ENCODE measurements at regions not wholly inside any gene's neighbourhood (a gene's known extent, or its start where the extent isn't known, plus 50 kb on each side); places are given as distances from the start of the nearest gene placed in this dataset.

GRCh38 chr6:164826831-164827468 is 482.5 kb downstream of the C6orf118 start:
- no peaks in the 10 kb centered on the region for H3K36me3 ChIP-seq (ENCODE audit: control insufficient read depth in 2 of 2, extremely low read depth in 1 of 2, insufficient read depth in 1 of 2, low read length in 1 of 2)
- H3K36me3 Mint-ChIP-seq = no peaks in the 10 kb centered on the region
- no peaks in the 10 kb centered on the region for H3K4me1 ChIP-seq (ENCODE audit: control insufficient read depth in 1 of 2, extremely low read depth in 1 of 2, insufficient read depth in 2 of 2, low read length in 2 of 2)
- no peaks in the 10 kb centered on the region for H3K27me3 ChIP-seq (replicated peaks in 1 of 2; ENCODE audit: control insufficient read depth in 2 of 2, extremely low read depth in 1 of 2, insufficient read depth in 2 of 2, low read length in 1 of 2)
- ATAC-seq (replicated peaks in 1 of 4) (no peak), DNase-seq (no peak)
- H3K4me1 Mint-ChIP-seq = no peaks in the 10 kb centered on the region
- no peak overlapping the region for H3K27ac Mint-ChIP-seq
- no peaks in the 10 kb centered on the region for H3K9me3 ChIP-seq
- peaks cover 6 to 19% (median 6%) of the 10 kb centered on the region in 3 donors for H3K9me3 Mint-ChIP-seq
- POLR2A ChIA-PET = no interaction called here
- H3K4me3 ChIP-seq (ENCODE audit: control insufficient read depth in 1 of 2, extremely low read depth in 1 of 2, low read length in 1 of 2) = no peak overlapping the region
- WGBS (ENCODE audit: insufficient coverage) = 78% methylated on average over 3 of the region's 11 CpGs
- H3K27ac ChIP-seq (ENCODE audit: low read length) = no peak overlapping the region
- CTCF ChIA-PET = no interaction called here
- H3K27me3 Mint-ChIP-seq = no peaks in the 10 kb centered on the region
- no peak overlapping the region for H3K4me3 Mint-ChIP-seq

- Histone ChIP-seq H3K4me1 (ENCODE audit: control insufficient read depth in 1 of 2, extremely low read depth in 1 of 2, insufficient read depth in 2 of 2, low read length in 2 of 2) (no peaks in the 10 kb centered on the region), H3K27ac (ENCODE audit: low read length) (no peak overlapping the region), H3K4me3 (ENCODE audit: control insufficient read depth in 1 of 2, extremely low read depth in 1 of 2, low read length in 1 of 2) (no peak overlapping the region), H3K36me3 (ENCODE audit: control insufficient read depth in 2 of 2, extremely low read depth in 1 of 2, insufficient read depth in 1 of 2, low read length in 1 of 2) (no peaks in the 10 kb centered on the region), H3K9me3 (no peaks in the 10 kb centered on the region), H3K27me3 (replicated peaks in 1 of 2; ENCODE audit: control insufficient read depth in 2 of 2, extremely low read depth in 1 of 2, insufficient read depth in 2 of 2, low read length in 1 of 2) (no peaks in the 10 kb centered on the region)
- no peaks in the 10 kb centered on the region for H3K27me3 Mint-ChIP-seq
- H3K4me1 Mint-ChIP-seq = no peaks in the 10 kb centered on the region
- 100% methylated on average over 1 of the region's 3 CpGs for WGBS (ENCODE audit: insufficient coverage)
- ChIA-PET CTCF (no interaction called here), POLR2A (no interaction called here)
- no peak overlapping the region for H3K4me3 Mint-ChIP-seq
- DNase-seq (no peak), ATAC-seq (replicated peaks in 1 of 4) (no peak)
- no peaks in the 10 kb centered on the region for H3K36me3 Mint-ChIP-seq
- H3K9me3 Mint-ChIP-seq = peaks cover 5 to 14% (median 8%) of the 10 kb centered on the region in 3 donors
- H3K27ac Mint-ChIP-seq = no peak overlapping the region
Observed at GRCh38 chr6:164825386-164825785, 484.0 kb downstream of the C6orf118 start.

GRCh38 chr6:164817662-164818061 is 491.7 kb downstream of the C6orf118 start:
- no peak for ATAC-seq (replicated peaks in 1 of 4)

GRCh38 chr6:164812706-164813105 is 496.7 kb downstream of the C6orf118 start:
- H3K9me3 Mint-ChIP-seq = peaks cover 14 to 40% (median 16%) of the 10 kb centered on the region in 3 donors
- ATAC-seq (replicated peaks in 1 of 4) = no peak
- H3K27me3 ChIP-seq (replicated peaks in 1 of 2; ENCODE audit: control insufficient read depth in 2 of 2, extremely low read depth in 1 of 2, insufficient read depth in 2 of 2, low read length in 1 of 2) = no peaks in the 10 kb centered on the region
- no peaks in the 10 kb centered on the region for H3K4me1 ChIP-seq (ENCODE audit: control insufficient read depth in 1 of 2, extremely low read depth in 1 of 2, insufficient read depth in 2 of 2, low read length in 2 of 2)
- H3K27ac Mint-ChIP-seq = no peak overlapping the region
- peaks cover 3% of the 10 kb centered on the region for H3K9me3 ChIP-seq
- H3K27ac ChIP-seq (ENCODE audit: low read length) = no peak overlapping the region
- H3K4me1 Mint-ChIP-seq = no peaks in the 10 kb centered on the region
- CTCF ChIA-PET = no interaction called here
- H3K36me3 ChIP-seq (ENCODE audit: control insufficient read depth in 2 of 2, extremely low read depth in 1 of 2, insufficient read depth in 1 of 2, low read length in 1 of 2) = no peaks in the 10 kb centered on the region
- H3K36me3 Mint-ChIP-seq = no peaks in the 10 kb centered on the region
- no peak for DNase-seq
- POLR2A ChIA-PET = no interaction called here
- H3K4me3 Mint-ChIP-seq = no peak overlapping the region
- no peak overlapping the region for H3K4me3 ChIP-seq (ENCODE audit: control insufficient read depth in 1 of 2, extremely low read depth in 1 of 2, low read length in 1 of 2)
- H3K27me3 Mint-ChIP-seq = no peaks in the 10 kb centered on the region

More at GRCh38 chr6:164817662-164818061, 491.7 kb downstream of the C6orf118 start:
- CTCF ChIA-PET = no interaction called here
- Mint-ChIP-seq H3K27ac (no peak overlapping the region), H3K9me3 (peaks cover 11 to 18% (median 15%) of the 10 kb centered on the region in 3 donors), H3K27me3 (no peaks in the 10 kb centered on the region), H3K36me3 (no peaks in the 10 kb centered on the region), H3K4me1 (no peaks in the 10 kb centered on the region), H3K4me3 (no peak overlapping the region)
- Histone ChIP-seq H3K4me1 (ENCODE audit: control insufficient read depth in 1 of 2, extremely low read depth in 1 of 2, insufficient read depth in 2 of 2, low read length in 2 of 2) (no peaks in the 10 kb centered on the region), H3K9me3 (peaks cover 3% of the 10 kb centered on the region), H3K4me3 (ENCODE audit: control insufficient read depth in 1 of 2, extremely low read depth in 1 of 2, low read length in 1 of 2) (no peak overlapping the region), H3K27me3 (replicated peaks in 1 of 2; ENCODE audit: control insufficient read depth in 2 of 2, extremely low read depth in 1 of 2, insufficient read depth in 2 of 2, low read length in 1 of 2) (no peaks in the 10 kb centered on the region), H3K27ac (ENCODE audit: low read length) (no peak overlapping the region), H3K36me3 (ENCODE audit: control insufficient read depth in 2 of 2, extremely low read depth in 1 of 2, insufficient read depth in 1 of 2, low read length in 1 of 2) (no peaks in the 10 kb centered on the region)
- POLR2A ChIA-PET = no interaction called here
- WGBS (ENCODE audit: insufficient coverage) = 71% methylated on average over 1 of the region's 1 CpG
- no peak for DNase-seq

- Histone ChIP-seq H3K27me3 (replicated peaks in 1 of 2; ENCODE audit: control insufficient read depth in 2 of 2, extremely low read depth in 1 of 2, insufficient read depth in 2 of 2, low read length in 1 of 2) (no peaks in the 10 kb centered on the region), H3K4me1 (ENCODE audit: control insufficient read depth in 1 of 2, extremely low read depth in 1 of 2, insufficient read depth in 2 of 2, low read length in 2 of 2) (no peaks in the 10 kb centered on the region), H3K4me3 (ENCODE audit: control insufficient read depth in 1 of 2, extremely low read depth in 1 of 2, low read length in 1 of 2) (no peak overlapping the region), H3K27ac (ENCODE audit: low read length) (no peak overlapping the region), H3K9me3 (no peaks in the 10 kb centered on the region), H3K36me3 (ENCODE audit: control insufficient read depth in 2 of 2, extremely low read depth in 1 of 2, insufficient read depth in 1 of 2, low read length in 1 of 2) (no peaks in the 10 kb centered on the region)
- Mint-ChIP-seq H3K4me3 (no peak overlapping the region), H3K4me1 (no peaks in the 10 kb centered on the region), H3K36me3 (no peaks in the 10 kb centered on the region), H3K27me3 (no peaks in the 10 kb centered on the region), H3K9me3 (peaks cover 23 to 50% (median 25%) of the 10 kb centered on the region in 3 donors), H3K27ac (no peak overlapping the region)
- POLR2A ChIA-PET = no interaction called here
- ATAC-seq (replicated peaks in 1 of 4) (no peak), DNase-seq (no peak)
- WGBS (ENCODE audit: insufficient coverage) = 37% methylated on average over 2 of the region's 2 CpGs
- CTCF ChIA-PET = no interaction called here
Observed at GRCh38 chr6:164807125-164807524, 502.3 kb downstream of the C6orf118 start.

- H3K36me3 ChIP-seq (ENCODE audit: control insufficient read depth in 2 of 2, extremely low read depth in 1 of 2, insufficient read depth in 1 of 2, low read length in 1 of 2) = no peaks in the 10 kb centered on the region
- ChIA-PET POLR2A (no interaction called here), CTCF (no interaction called here)
- no peaks in the 10 kb centered on the region for H3K9me3 ChIP-seq
- no peak for DNase-seq
- no peak overlapping the region for H3K27ac ChIP-seq (ENCODE audit: low read length)
- no peak overlapping the region for H3K4me3 Mint-ChIP-seq
- H3K4me3 ChIP-seq (ENCODE audit: control insufficient read depth in 1 of 2, extremely low read depth in 1 of 2, low read length in 1 of 2) = no peak overlapping the region
- no peak overlapping the region for H3K27ac Mint-ChIP-seq
- H3K27me3 ChIP-seq (replicated peaks in 1 of 2; ENCODE audit: control insufficient read depth in 2 of 2, extremely low read depth in 1 of 2, insufficient read depth in 2 of 2, low read length in 1 of 2) = no peaks in the 10 kb centered on the region
- no peaks in the 10 kb centered on the region for H3K27me3 Mint-ChIP-seq
- no peaks in the 10 kb centered on the region for H3K4me1 ChIP-seq (ENCODE audit: control insufficient read depth in 1 of 2, extremely low read depth in 1 of 2, insufficient read depth in 2 of 2, low read length in 2 of 2)
- peaks cover 7 to 26% (median 11%) of the 10 kb centered on the region in 3 donors for H3K9me3 Mint-ChIP-seq
- H3K36me3 Mint-ChIP-seq = no peaks in the 10 kb centered on the region
- no peak for ATAC-seq (replicated peaks in 1 of 4)
- 70% methylated on average over 7 of the region's 9 CpGs for WGBS (ENCODE audit: insufficient coverage)
- no peaks in the 10 kb centered on the region for H3K4me1 Mint-ChIP-seq
Observed at GRCh38 chr6:164795056-164795815, 514.2 kb downstream of the C6orf118 start.

Measured in T-cell (primary cell).